ENCODE measurements at regions not wholly inside any gene's neighbourhood (a gene's known extent, or its start where the extent isn't known, plus 50 kb on each side); places are given as distances from the start of the nearest gene placed in this dataset.

DNA sequence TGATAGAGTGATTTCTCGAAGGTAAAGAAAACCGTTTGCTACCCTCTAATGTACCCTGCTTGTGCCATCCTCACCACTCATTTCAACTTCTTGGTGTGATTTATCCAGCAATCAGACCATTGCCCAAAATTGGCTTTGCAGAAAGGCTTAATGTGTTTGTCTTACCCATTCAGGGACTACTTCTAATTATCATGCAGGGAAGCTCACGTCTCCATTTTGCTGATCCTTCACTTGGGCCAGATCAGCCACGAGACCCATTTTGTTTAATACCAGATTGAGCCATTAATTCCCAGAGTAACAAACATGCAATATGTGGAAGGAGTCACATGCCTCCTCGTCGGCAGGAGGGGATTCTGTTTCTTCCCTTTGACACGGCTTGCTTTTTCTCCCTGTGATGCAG, 51.1 kb upstream of the CRY1 start:
- no peak overlapping the region for H3K27ac ChIP-seq
- 77 to 80% methylated on average over 7 of the region's 7 CpGs for WGBS, 2 donors
- DNase-seq = no peak
- intact Hi-C loops (cut with DNase I) = no loop called here
- no peaks in the 10 kb centered on the region for H3K9me3 ChIP-seq
- TF ChIP-seq, protein P1, sequence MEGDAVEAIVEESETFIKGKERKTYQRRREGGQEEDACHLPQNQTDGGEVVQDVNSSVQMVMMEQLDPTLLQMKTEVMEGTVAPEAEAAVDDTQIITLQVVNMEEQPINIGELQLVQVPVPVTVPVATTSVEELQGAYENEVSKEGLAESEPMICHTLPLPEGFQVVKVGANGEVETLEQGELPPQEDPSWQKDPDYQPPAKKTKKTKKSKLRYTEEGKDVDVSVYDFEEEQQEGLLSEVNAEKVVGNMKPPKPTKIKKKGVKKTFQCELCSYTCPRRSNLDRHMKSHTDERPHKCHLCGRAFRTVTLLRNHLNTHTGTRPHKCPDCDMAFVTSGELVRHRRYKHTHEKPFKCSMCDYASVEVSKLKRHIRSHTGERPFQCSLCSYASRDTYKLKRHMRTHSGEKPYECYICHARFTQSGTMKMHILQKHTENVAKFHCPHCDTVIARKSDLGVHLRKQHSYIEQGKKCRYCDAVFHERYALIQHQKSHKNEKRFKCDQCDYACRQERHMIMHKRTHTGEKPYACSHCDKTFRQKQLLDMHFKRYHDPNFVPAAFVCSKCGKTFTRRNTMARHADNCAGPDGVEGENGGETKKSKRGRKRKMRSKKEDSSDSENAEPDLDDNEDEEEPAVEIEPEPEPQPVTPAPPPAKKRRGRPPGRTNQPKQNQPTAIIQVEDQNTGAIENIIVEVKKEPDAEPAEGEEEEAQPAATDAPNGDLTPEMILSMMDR (IDR thresholded peaks at IDR 0.05) = no peak
- no peak for TF ChIP-seq POLR2A (IDR thresholded peaks at IDR 0.05)
- no peak overlapping the region for H3K4me3 ChIP-seq
- H3K4me1 ChIP-seq = no peaks in the 10 kb centered on the region
- ATAC-seq = no peak
- no peaks in the 10 kb centered on the region for H3K27me3 ChIP-seq
- no peaks in the 10 kb centered on the region for H3K36me3 ChIP-seq (replicated peaks in 1 of 2; ENCODE audit: insufficient read depth in 1 of 2, low read depth in 2 of 2)

DNA sequence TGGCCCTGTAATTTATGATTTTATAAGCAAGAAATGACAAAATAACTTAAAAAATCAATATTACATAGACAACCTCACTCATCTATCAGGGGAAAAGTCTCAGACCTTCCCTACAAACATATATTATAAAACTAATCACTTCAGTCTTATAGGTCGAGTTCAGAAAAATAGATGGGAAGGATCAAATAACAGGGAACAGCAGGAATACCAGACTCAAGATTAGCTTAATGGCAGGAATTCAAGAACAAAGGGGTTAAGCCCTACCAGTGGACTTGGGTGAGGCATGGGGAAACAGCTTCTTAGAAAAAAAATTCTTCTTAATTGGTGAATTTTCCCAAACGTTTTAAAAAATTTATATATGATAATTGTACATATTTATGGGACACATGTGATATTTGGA, 51.6 kb upstream of the CRY1 start:
- Histone ChIP-seq H3K27me3 (no peaks in the 10 kb centered on the region), H3K36me3 (replicated peaks in 1 of 2; ENCODE audit: insufficient read depth in 1 of 2, low read depth in 2 of 2) (no peaks in the 10 kb centered on the region), H3K27ac (no peak overlapping the region), H3K4me3 (no peak overlapping the region), H3K9me3 (no peaks in the 10 kb centered on the region), H3K4me1 (no peaks in the 10 kb centered on the region)
- DNase-seq (no peak), ATAC-seq (no peak)
- TF ChIP-seq POLR2A (IDR thresholded peaks at IDR 0.05) = no peak
- TF ChIP-seq, protein P1 (IDR thresholded peaks at IDR 0.05) = no peak
- intact Hi-C loops (cut with DNase I) = no loop called here
- WGBS, 2 donors = 22 to 28% methylated on average over 2 of the region's 2 CpGs

DNA sequence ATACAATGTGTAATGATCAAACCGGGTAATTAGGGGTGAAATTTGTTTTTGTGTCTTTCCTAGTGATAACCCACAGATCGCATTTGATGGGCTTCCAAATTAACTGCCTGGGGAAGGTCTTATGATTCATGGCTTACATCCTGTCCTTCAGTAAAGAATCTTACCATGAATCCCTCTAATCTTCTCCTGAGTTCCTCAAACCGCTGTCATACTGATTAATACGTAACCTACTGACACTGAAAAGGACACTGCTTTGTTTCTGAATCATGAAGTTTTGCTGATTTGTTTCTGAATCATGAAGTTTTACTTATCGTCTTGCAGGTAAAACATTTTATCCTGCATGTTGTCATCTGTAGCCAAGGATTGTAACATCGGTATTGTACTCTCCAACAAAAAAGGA, 52.0 kb upstream of the CRY1 start:
- TF ChIP-seq, protein P1 (IDR thresholded peaks at IDR 0.05) = no peak
- TF ChIP-seq POLR2A (IDR thresholded peaks at IDR 0.05) = no peak
- intact Hi-C loops (cut with DNase I) = no loop called here
- H3K27ac ChIP-seq = no peak overlapping the region
- no peaks in the 10 kb centered on the region for H3K27me3 ChIP-seq
- no peaks in the 10 kb centered on the region for H3K36me3 ChIP-seq (replicated peaks in 1 of 2; ENCODE audit: insufficient read depth in 1 of 2, low read depth in 2 of 2)
- H3K9me3 ChIP-seq = no peaks in the 10 kb centered on the region
- DNase-seq = no peak
- WGBS, 2 donors = 57 to 68% methylated on average over 6 of the region's 6 CpGs
- no peak for ATAC-seq
- no peak overlapping the region for H3K4me3 ChIP-seq
- no peaks in the 10 kb centered on the region for H3K4me1 ChIP-seq

DNA sequence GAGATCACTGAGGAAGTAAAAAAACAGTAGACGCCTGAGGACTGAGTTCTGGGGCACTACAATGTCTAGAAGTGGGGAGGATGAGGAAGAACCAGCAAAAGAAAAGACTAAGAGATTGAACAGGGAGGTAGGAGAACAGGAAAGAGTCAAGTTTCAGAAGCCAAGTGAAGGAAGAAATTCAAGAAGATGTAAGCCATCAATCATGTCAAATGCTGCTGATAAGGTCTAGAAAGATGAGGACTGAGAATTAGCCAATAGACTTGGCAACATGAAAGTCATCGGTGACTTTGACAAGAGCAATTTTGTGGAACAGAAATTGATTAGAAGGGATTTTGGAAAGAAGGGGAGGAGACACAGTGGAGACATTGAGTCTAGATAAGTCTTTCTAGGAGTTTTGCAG, 54.8 kb upstream of the CRY1 start:
- Histone ChIP-seq H3K27me3 (no peaks in the 10 kb centered on the region), H3K9me3 (no peaks in the 10 kb centered on the region), H3K4me3 (no peak overlapping the region), H3K36me3 (replicated peaks in 1 of 2; ENCODE audit: insufficient read depth in 1 of 2, low read depth in 2 of 2) (no peaks in the 10 kb centered on the region), H3K27ac (no peak overlapping the region), H3K4me1 (no peaks in the 10 kb centered on the region)
- no peak for TF ChIP-seq POLR2A (IDR thresholded peaks at IDR 0.05)
- TF ChIP-seq, protein P1 (IDR thresholded peaks at IDR 0.05) = no peak
- DNase-seq = no peak
- intact Hi-C loops (cut with DNase I) = no loop called here
- no peak for ATAC-seq
- WGBS, 2 donors = 66 to 67% methylated on average over 2 of the region's 2 CpGs

DNA sequence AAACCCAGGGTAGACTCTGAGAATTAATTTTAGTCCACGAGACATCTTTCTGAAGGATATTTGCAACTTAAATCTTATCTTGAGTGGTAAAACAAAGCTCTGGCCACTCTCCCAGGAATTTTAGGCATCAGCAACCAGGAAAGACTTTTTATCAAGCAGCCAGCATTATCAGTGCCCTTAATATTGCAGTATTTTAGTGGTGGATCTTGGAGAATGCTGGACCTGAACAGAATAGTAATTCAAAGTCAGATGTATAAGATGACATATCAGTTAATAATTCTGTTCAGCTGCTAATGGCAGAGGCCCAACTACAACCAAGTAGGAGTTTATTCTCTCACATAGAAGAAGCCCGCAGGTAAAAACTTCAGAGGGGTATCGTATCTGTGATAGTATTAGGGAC, 59.0 kb upstream of the CRY1 start:
- no peaks in the 10 kb centered on the region for H3K4me1 ChIP-seq
- H3K27me3 ChIP-seq = no peaks in the 10 kb centered on the region
- no peak overlapping the region for H3K27ac ChIP-seq
- H3K4me3 ChIP-seq = no peak overlapping the region
- ATAC-seq = no peak
- DNase-seq = no peak
- WGBS, 2 donors = 67 to 78% methylated on average over 3 of the region's 3 CpGs
- H3K9me3 ChIP-seq = no peaks in the 10 kb centered on the region
- intact Hi-C loops (cut with DNase I) = no loop called here
- no peaks in the 10 kb centered on the region for H3K36me3 ChIP-seq (replicated peaks in 1 of 2; ENCODE audit: insufficient read depth in 1 of 2, low read depth in 2 of 2)
- no peak for TF ChIP-seq POLR2A (IDR thresholded peaks at IDR 0.05)
- TF ChIP-seq, protein P1 (IDR thresholded peaks at IDR 0.05) = no peak

Data from body of pancreas (tissue), 4 donors.